Large intestine (tissue), 3 donors: ENCODE measurements at regions not wholly inside any gene's neighbourhood (a gene's known extent, or its start where the extent isn't known, plus 50 kb on each side); places are given as distances from the start of the nearest gene placed in this dataset.

Experiments
- DNase-seq, 2 donors: peaks; one replicate each; pipeline versions ENCODE4 v3.0.0 to v3.0.0-alpha.2; 2013
- H3K27ac ChIP-seq: one replicate; pipeline ENCODE4 v1.5.1; 2013; ENCODE audit warnings: low read length
- H3K27me3 ChIP-seq: 2 replicates; pipeline ENCODE4 v1.6.1; 2013; ENCODE audit warnings: low read length; ENCODE audit not compliant: control insufficient read depth, insufficient read depth
- H3K36me3 ChIP-seq: 2 replicates; pipeline ENCODE4 v1.6.1; 2013; ENCODE audit warnings: low read length; ENCODE audit not compliant: control insufficient read depth, insufficient read depth
- H3K4me1 ChIP-seq: one replicate; pipeline ENCODE4 v1.6.1; 2013; ENCODE audit warnings: low read length; ENCODE audit not compliant: control insufficient read depth, insufficient read depth
- H3K4me3 ChIP-seq: one replicate; pipeline ENCODE4 v1.5.1; 2013; ENCODE audit warnings: low read length
- H3K9me3 ChIP-seq: one replicate; pipeline ENCODE4 v1.6.1; 2013; ENCODE audit warnings: mild to moderate bottlenecking, low read depth, low read length, moderate library complexity; ENCODE audit not compliant: control insufficient read depth
- WGBS: methylation state at CpG from one replicate; pipeline ENCODE4 v1.1.5; 2013; ENCODE audit warnings: low lambda C conversion rate; ENCODE audit not compliant: insufficient coverage; 5-methylcytosine and 5-hydroxymethylcytosine counted together

DNA sequence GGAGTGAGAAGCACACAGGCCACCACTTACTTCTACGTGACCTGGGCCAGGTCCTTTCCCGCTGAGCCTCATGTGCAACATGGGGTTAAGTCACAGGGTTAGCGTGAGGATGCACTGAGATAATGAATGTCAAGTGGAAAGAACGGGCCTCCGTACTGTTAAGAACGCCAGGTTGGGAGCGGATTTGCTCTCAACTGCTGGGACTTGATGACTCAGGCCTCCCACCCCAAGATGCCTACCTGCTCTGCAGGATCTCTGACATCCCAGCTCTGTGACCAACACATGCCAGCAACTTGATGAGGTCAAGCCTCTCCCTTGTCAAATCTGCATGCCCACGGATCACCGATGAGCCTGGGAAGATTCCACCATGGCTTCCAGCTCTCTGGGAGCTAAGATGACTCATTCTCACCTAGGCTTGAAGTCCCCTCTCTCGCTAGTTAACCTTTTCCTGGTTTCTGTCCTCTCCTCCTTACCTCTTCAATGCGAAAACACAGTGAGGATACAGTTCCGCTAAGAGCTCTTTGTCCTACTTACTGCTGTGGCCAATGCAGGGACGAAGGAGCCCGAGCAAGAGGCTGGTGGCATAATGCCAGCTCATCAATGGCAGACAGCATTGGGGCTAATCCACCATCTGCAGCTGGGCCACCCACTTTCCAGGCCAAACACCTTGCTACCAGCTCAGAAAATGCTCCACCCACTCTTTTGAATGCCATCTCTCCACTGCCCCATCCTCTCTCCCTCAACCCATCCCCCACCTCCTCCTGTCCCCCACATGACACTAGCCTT is 67.6 kb downstream of the PJA1 start:
- WGBS: no CpG with 5 or more reads among the region's 14 CpGs

DNA sequence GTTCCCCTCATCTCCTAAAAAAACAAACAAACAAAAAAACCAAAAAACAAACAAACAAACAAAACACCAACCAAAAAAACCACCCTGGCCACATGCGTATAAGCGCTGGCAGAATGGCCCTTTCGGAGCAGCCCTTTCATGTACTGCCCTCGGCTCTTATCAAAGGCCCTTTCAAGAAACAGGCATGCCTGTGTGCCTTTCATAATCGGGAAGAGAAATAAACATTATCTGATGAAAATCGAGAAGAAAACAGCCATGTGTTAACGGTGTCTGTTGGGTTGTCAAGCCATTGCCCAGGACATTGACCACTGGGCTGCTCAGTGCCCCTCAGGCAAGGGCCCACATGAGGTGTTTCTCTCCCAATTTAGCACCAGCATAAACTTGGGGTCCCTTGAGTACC is 68.3 kb downstream of the PJA1 start:
- no peak overlapping the region for H3K4me3 ChIP-seq
- no peak for DNase-seq
- no peaks in the 10 kb centered on the region for H3K9me3 ChIP-seq
- H3K4me1 ChIP-seq: no peaks in the 10 kb centered on the region
- H3K27ac ChIP-seq: no peak overlapping the region
- no CpG with 5 or more reads among the region's 7 CpGs for WGBS
- no peaks in the 10 kb centered on the region for H3K36me3 ChIP-seq
- no peaks in the 10 kb centered on the region for H3K27me3 ChIP-seq

More for the DNA sequence above, 67.6 kb downstream of the PJA1 start:
- H3K4me1 ChIP-seq: no peaks in the 10 kb centered on the region
- no peak overlapping the region for H3K4me3 ChIP-seq
- H3K27me3 ChIP-seq: no peaks in the 10 kb centered on the region
- no peak for DNase-seq
- no peaks in the 10 kb centered on the region for H3K9me3 ChIP-seq
- no peak overlapping the region for H3K27ac ChIP-seq
- H3K36me3 ChIP-seq: no peaks in the 10 kb centered on the region

DNA sequence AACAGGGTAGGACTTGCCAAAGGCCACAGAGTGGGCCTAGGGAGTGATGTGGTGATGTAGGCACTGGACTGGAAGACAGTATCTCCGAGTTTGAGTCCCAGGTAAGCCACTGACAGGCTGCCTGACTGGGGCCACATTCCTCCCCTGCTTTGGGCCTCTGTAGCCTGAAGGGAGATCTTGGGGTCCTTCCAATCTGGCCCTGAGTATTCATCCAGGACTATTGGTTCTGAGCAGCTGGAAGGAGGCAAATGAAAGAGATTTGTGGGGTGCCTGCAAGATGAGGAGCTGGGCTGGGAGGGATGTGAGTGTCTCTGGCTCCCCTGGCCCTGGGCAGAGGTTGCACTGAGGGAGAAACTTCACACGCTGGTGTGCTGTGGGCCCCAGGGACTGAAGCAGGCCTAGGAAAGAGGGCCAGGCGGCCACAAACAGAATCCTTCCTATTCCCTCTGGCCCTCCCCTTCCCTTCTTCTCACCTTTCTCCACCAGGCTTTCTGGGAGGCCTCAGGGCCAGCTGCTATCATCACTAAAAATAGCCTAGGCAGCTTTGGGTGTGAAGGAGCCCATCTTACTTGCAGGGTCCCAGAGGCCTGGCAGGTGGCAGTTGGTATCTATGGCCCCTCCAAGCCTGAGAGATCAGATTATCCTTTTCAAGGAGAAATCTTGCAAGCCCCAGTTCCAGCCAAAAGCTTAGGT is 70.1 kb downstream of the PJA1 start:
- Histone ChIP-seq H3K27ac (no peak overlapping the region), H3K36me3 (no peaks in the 10 kb centered on the region), H3K4me1 (no peaks in the 10 kb centered on the region), H3K27me3 (no peaks in the 10 kb centered on the region), H3K9me3 (no peaks in the 10 kb centered on the region), H3K4me3 (no peak overlapping the region)
- no peak for DNase-seq
- WGBS: no CpG with 5 or more reads among the region's 3 CpGs

DNA sequence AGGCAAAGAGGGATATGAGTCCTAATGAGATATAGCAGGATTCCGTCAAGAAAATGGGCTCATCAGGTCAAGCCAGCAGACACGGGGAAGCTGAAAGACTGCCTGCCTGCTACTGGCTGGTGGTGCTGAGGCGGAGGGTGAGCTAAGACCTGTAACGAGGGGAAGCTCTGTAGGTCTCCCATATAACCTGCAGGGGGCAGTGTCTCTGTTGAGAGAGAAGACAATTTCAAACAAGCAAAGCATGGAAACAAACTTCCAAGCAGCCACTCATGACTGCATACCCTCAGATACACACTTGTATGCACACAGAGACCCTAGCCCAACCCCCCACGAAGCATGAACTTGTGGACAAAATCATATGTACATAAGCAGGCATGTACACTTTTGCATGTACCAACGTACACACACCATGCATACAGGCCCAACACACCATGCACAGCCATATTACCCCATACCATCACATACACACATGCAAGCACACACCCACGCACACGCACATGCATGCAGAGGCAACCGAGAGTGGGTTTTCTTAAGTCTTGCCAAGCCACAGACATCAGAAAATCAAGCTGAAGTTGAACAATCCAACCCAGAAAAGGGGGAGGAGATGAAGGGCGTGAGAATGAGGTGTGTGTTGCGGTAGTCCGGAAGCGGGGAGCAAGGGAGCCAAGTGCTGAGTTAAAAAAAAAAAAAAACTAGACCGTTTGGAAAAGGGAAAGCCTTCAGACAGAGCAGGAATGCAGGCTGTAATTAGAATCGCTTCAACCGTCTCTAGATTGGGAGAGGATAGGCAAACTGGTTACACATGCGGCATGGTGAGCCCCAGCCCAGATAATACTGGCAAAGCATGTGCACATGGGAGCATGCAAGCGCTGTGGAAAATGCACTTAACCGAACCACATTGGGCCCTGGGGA is 71.0 kb downstream of the PJA1 start:
- peak in 1 of 2 donors; percentile 46 for DNase-seq
- WGBS: no CpG with 5 or more reads among the region's 19 CpGs

DNA sequence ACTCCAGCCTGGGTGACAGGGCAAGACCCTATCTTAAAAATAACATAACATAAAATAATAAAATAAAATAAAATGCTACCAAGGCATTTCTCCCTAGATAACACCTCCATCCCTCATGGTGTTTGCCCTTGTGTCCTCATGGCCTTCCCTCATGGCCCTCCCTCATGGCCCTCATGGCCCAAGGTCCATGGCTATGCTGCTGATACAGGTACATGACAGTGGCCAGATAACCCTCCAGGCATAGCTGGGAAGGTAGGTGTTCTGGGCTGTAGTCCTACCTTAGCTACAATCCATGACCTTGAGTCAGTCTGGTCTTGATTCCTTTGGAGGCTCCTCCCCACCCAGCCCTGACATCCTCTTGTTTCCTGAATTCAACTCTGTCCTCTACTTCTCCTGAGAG is 75.2 kb downstream of the PJA1 start:
- Histone ChIP-seq H3K36me3 (no peaks in the 10 kb centered on the region), H3K4me3 (no peak overlapping the region), H3K9me3 (no peaks in the 10 kb centered on the region), H3K27me3 (no peaks in the 10 kb centered on the region), H3K4me1 (no peaks in the 10 kb centered on the region), H3K27ac (no peak overlapping the region)
- peak; percentile 55 to 61 for DNase-seq

More for the DNA sequence above, 71.0 kb downstream of the PJA1 start:
- Histone ChIP-seq H3K9me3 (no peaks in the 10 kb centered on the region), H3K27ac (no peak overlapping the region), H3K36me3 (no peaks in the 10 kb centered on the region), H3K4me3 (no peak overlapping the region), H3K4me1 (no peaks in the 10 kb centered on the region), H3K27me3 (no peaks in the 10 kb centered on the region)

- Histone ChIP-seq H3K4me3 (no peak overlapping the region), H3K4me1 (no peaks in the 10 kb centered on the region), H3K27me3 (no peaks in the 10 kb centered on the region), H3K9me3 (no peaks in the 10 kb centered on the region), H3K27ac (no peak overlapping the region), H3K36me3 (no peaks in the 10 kb centered on the region)
- no CpG with 5 or more reads among the region's 3 CpGs for WGBS
- no peak for DNase-seq
Measured at GRCh38 chrX:69089203-69089602, 76.0 kb downstream of the PJA1 start.

DNA sequence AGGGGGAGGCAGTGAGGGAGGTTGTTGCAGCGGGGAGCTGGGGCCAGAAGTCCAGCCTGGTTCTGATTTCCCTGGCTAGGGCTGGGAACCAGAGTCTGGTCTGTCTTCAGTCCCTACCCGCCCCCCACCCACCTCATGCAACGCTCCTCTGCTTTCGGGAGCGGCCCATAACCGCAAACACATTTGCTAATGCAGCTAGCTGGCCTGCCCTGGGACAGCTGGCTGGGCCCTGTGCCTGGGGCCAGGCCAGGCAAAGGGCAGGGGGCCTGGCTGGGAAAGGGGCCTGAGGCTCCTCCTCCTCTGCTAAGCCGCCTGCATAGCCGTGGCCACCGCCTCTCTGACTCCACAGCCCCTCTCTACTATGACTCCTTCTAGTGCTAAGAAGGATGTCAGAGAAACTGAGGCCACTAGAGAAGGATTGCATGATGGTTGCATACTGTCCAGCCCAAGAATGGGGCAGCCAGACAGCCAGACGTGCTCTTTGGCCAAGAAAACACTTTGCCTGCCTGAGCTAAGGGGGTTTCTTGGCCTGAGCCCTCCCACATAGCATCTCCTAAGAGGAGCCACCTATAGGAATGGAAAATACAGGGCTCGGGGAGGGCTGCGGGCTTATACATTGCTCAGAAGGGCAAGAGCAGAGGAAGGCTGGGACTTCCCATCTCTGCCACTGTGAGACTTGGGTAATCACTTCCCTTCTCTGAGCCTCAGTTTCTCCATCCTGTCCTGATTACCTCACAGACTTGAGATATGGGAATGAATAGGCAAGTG is 76.9 kb downstream of the PJA1 start:
- H3K4me1 ChIP-seq: peaks cover under 1% of the 10 kb centered on the region
- no CpG with 5 or more reads among the region's 12 CpGs for WGBS

DNA sequence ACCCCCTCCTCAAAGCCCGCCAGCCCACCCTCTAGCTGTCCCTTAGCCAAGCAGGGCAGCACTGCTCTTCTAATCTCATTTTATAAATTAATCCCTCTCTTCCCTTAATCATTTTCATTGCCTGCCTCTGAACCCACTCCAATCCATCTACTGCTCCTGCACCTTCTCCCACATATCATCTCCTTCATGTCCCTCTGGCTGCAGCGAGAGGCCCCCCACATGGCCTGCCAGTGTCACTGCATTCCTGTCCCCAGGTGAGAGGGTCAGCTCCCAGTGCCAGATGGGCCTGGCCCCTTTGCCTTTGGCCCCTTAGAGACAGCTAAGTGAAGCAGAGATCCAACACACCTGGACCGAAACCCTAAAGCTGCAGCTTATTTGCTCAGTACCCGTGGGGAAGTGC is 79.4 kb downstream of the PJA1 start:
- DNase-seq: no peak
- WGBS: no CpG with 5 or more reads among the region's 4 CpGs
- no peak overlapping the region for H3K4me3 ChIP-seq

More for the DNA sequence above, 76.9 kb downstream of the PJA1 start:
- H3K27ac ChIP-seq: no peak overlapping the region
- DNase-seq: no peak
- H3K9me3 ChIP-seq: no peaks in the 10 kb centered on the region
- no peak overlapping the region for H3K4me3 ChIP-seq
- H3K27me3 ChIP-seq: no peaks in the 10 kb centered on the region
- no peaks in the 10 kb centered on the region for H3K36me3 ChIP-seq

GRCh38 chrX:69085151-69085550 is 80.1 kb downstream of the PJA1 start:
- no peak for DNase-seq
- H3K9me3 ChIP-seq: no peaks in the 10 kb centered on the region
- no peak overlapping the region for H3K4me3 ChIP-seq
- no peaks in the 10 kb centered on the region for H3K27me3 ChIP-seq
- H3K4me1 ChIP-seq: peaks cover 9% of the 10 kb centered on the region
- H3K36me3 ChIP-seq: no peaks in the 10 kb centered on the region
- H3K27ac ChIP-seq: no peak overlapping the region
- WGBS: no CpG with 5 or more reads among the region's 1 CpG

More for the DNA sequence above, 79.4 kb downstream of the PJA1 start:
- Histone ChIP-seq H3K27ac (no peak overlapping the region), H3K9me3 (no peaks in the 10 kb centered on the region), H3K4me1 (peaks cover 9% of the 10 kb centered on the region), H3K27me3 (no peaks in the 10 kb centered on the region), H3K36me3 (no peaks in the 10 kb centered on the region)

- Histone ChIP-seq H3K9me3 (no peaks in the 10 kb centered on the region), H3K4me1 (peaks cover 9% of the 10 kb centered on the region), H3K36me3 (no peaks in the 10 kb centered on the region), H3K27me3 (no peaks in the 10 kb centered on the region), H3K4me3 (no peak overlapping the region), H3K27ac (no peak overlapping the region)
- no peak for DNase-seq
- no CpG with 5 or more reads among the region's 4 CpGs for WGBS
Measured at GRCh38 chrX:69083801-69084200, 81.5 kb downstream of the PJA1 start.
